HCT116 (cell line): ENCODE measurements at regions not wholly inside any gene's neighbourhood (a gene's known extent, or its start where the extent isn't known, plus 50 kb on each side); places are given as distances from the start of the nearest gene placed in this dataset.

Experiments
- EZH2 ChIP-seq: fragments of 200-600 bp; sonication (generic); IDR thresholded peaks from 2 replicates; pipeline ENCODE4 v1.6.1; 2017; ENCODE audit warnings: antibody characterized with exemption, mixed run types
- POLR2A ChIP-seq: IDR thresholded peaks from 2 replicates; pipeline ENCODE4 v1.7.0; 2011; ENCODE audit warnings: borderline replicate concordance; ENCODE audit not compliant: insufficient read depth, insufficient read length; ENCODE audit errors: extremely low read depth
- POLR2AphosphoS5 ChIP-seq: IDR thresholded peaks from 2 replicates; pipeline ENCODE4 v1.6.1; 2011; ENCODE audit warnings: mild to moderate bottlenecking, low read depth, low read length, moderate library complexity
- RAD21 ChIP-seq: IDR thresholded peaks from 2 replicates; pipeline ENCODE4 v1.6.1; 2012; ENCODE audit warnings: low read depth, mild to moderate bottlenecking
- YY1 ChIP-seq: IDR thresholded peaks from 2 replicates; pipeline ENCODE4 v1.6.1; 2011; ENCODE audit warnings: low read length, low read depth, moderate library complexity, mild to moderate bottlenecking; ENCODE audit not compliant: insufficient replicate concordance; ENCODE audit errors: extremely low read depth
- TF ChIP-seq, protein P1 (sequence below), 3 experiments: fragments of 200-600 bp in 1 of 3; sonication (generic) in 1 of 3; IDR thresholded peaks in 2 of 3; conservative IDR thresholded peaks in 1 of 3; 2 replicates each; pipeline ENCODE4 v1.5.1; 2012 to 2017; ENCODE audit warnings: low read depth in 2 of 3, low read length in 2 of 3, antibody characterized with exemption in 1 of 3, borderline replicate concordance in 1 of 3, control low read depth in 1 of 3, mild to moderate bottlenecking in 1 of 3, mixed read lengths in 1 of 3, mixed run types in 1 of 3, moderate library complexity in 1 of 3; ENCODE audit not compliant: insufficient read depth in 1 of 3

DNA sequence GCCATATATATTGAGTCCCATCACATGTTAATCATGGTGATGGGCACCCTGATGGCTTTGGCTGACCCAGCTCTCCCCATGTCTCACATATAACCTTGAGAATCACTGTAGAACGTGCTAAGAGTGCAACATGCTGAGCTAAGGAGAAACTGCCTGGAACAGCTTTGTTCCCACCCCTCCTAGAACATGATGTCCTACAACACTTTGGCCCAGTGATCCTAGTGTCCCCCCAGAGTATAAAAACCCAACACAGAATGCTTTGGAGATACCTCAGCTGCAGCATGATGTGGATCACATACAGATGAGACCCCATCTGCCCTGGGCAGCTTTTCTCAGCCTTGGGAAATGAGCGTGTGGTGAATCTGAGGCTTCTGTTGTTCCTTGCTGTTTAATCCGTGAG lies 343.5 kb downstream of the NFIB start:
- TF ChIP-seq RAD21 (no peak), POLR2AphosphoS5 (no peak), EZH2 (no peak), POLR2A (no peak), YY1 (no peak)
- TF ChIP-seq, protein P1, sequence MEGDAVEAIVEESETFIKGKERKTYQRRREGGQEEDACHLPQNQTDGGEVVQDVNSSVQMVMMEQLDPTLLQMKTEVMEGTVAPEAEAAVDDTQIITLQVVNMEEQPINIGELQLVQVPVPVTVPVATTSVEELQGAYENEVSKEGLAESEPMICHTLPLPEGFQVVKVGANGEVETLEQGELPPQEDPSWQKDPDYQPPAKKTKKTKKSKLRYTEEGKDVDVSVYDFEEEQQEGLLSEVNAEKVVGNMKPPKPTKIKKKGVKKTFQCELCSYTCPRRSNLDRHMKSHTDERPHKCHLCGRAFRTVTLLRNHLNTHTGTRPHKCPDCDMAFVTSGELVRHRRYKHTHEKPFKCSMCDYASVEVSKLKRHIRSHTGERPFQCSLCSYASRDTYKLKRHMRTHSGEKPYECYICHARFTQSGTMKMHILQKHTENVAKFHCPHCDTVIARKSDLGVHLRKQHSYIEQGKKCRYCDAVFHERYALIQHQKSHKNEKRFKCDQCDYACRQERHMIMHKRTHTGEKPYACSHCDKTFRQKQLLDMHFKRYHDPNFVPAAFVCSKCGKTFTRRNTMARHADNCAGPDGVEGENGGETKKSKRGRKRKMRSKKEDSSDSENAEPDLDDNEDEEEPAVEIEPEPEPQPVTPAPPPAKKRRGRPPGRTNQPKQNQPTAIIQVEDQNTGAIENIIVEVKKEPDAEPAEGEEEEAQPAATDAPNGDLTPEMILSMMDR (IDR thresholded peaks at IDR 0.05 in 2 of 3, conservative IDR thresholded peaks at IDR 0.05 in 1 of 3; ENCODE audit: borderline replicate concordance in 1 of 3, insufficient read depth in 1 of 3, low read depth in 2 of 3, low read length in 2 of 3): no peak
